AG10803 (cell line): ENCODE measurements at regions not wholly inside any gene's neighbourhood (a gene's known extent, or its start where the extent isn't known, plus 50 kb on each side); places are given as distances from the start of the nearest gene placed in this dataset.

Source experiments
- DNase-seq: peaks from one replicate; pipeline ENCODE4 v3.0.0; 2010; ENCODE audit warnings: low read depth
- H3K4me3 ChIP-seq: 2 replicates; pipeline ENCODE4 v1.5.1; 2011; ENCODE audit warnings: mild to moderate bottlenecking, low read length, control low read depth
- TF ChIP-seq, protein P1 (sequence below): conservative IDR thresholded peaks from 2 replicates; pipeline ENCODE4 v1.5.1; 2011; ENCODE audit warnings: mild to moderate bottlenecking, low read length, control low read depth, inconsistent platforms

DNA sequence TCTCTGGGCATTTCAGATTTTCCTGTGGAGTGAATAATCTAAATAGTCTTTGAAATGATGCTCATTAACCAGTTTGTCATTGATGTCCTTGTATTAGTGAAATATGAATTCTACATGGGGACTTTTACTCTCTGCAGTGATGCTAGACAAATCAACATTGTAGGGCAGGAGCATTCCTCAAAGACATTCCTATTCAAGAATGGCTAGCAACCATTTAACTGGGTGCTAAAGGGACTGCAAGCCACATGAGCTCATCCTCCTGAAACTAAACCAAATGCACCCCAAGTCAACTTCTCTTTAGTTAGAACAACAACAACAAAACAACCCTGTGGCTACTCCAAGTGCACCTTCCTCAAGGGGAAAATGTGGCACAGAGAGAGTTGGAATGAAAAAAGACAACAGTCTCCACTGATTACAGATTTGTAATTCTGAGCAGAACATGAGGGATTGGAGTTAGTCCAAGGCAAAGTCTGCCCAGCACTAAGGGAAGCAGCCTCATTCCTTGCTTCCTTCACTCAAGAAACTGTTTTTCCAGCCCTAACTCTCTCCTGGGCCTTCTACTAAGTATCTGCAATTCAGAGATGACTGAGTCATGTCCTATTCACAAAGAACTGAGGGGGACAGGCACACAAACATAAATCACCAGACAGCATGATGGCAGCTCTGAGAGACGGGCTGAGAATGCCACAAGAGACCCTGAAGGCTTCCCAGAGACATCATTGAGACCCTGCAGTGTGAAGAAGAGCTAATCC is 82.0 kb upstream of the WWC1 start:
- TF ChIP-seq, protein P1, sequence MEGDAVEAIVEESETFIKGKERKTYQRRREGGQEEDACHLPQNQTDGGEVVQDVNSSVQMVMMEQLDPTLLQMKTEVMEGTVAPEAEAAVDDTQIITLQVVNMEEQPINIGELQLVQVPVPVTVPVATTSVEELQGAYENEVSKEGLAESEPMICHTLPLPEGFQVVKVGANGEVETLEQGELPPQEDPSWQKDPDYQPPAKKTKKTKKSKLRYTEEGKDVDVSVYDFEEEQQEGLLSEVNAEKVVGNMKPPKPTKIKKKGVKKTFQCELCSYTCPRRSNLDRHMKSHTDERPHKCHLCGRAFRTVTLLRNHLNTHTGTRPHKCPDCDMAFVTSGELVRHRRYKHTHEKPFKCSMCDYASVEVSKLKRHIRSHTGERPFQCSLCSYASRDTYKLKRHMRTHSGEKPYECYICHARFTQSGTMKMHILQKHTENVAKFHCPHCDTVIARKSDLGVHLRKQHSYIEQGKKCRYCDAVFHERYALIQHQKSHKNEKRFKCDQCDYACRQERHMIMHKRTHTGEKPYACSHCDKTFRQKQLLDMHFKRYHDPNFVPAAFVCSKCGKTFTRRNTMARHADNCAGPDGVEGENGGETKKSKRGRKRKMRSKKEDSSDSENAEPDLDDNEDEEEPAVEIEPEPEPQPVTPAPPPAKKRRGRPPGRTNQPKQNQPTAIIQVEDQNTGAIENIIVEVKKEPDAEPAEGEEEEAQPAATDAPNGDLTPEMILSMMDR = no peak
- peak; percentile 42 for DNase-seq
- no peak overlapping the region for H3K4me3 ChIP-seq

DNA sequence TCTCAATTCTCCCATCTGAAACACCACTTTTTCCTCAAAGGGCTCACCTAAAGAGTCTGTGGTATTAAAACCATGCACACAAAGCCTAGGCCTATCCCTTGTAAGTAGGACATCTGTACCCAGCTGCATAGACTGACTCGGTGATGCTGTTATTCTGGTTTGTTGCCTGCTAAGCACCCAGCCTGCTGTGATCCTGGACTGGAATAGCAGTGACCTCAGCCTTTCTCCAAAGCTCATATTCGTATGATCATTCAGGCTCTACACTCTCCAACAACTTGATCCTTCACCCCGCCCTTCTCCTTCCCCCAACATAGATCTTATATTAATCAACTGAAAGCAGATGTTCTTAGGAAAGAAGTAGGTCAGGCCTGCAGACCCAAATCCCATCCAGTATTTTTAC is 81.4 kb upstream of the WWC1 start:
- TF ChIP-seq, protein P1 = no peak
- DNase-seq = peak; percentile 31
- no peak overlapping the region for H3K4me3 ChIP-seq

DNA sequence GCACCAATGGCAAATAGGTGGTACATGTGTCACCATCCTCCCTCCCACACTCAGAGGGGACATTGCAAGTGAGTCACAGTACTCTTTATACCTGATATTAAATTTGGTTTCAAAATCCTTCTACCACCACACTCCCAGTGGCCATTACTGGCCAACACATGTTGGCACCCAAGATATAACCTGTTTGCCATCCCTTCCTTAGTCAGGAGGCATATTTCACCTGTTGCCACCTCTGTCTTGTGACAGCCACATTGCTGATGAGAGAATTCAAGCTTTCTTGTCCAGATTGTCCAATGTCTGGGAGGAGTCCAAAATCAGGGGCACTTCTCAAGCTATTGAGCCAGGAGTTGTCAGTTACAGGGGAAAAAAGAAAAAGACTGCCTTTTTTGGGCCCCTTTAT is 80.2 kb upstream of the WWC1 start:
- no peak overlapping the region for H3K4me3 ChIP-seq
- DNase-seq = no peak
- TF ChIP-seq, protein P1 = no peak

DNA sequence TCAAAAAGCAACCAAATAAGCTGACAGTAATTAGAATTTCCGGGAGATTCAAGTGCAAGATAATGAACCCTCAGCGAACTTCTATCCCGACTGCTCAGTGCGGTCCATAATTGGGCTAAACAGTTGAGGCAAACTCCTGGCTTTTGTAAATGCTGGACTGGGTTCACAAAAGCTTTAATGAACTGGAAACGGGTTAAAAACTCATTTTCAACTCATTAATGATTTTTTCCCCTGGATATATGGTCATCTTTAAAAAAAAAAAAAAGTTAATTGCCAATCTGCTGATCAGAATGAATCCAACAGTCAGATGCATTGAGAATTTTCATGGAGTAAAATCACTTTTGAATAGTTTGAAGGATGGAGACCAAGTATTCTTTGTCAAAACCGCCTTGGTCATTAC is 79.5 kb upstream of the WWC1 start:
- DNase-seq = no peak
- TF ChIP-seq, protein P1 = no peak
- H3K4me3 ChIP-seq = no peak overlapping the region

DNA sequence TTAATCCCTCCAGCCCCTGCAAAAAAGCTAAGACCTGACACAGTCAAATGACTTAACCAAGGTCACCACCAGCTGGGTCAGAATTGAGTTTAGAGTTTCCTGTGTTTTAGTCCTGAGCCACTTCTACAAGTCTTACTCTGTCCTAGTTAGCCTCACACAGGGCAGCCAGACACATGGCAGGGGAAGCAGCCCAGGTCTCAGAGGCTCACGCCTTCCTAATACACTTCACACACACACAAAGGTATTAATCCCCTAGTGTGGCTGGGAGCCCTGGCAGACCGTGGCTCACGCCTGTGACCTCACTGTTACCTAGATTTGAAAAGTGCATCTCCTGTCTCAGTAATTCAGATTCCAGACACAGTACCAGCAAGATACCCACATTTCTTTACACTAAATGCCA is 77.4 kb upstream of the WWC1 start:
- TF ChIP-seq, protein P1 = no peak
- no peak overlapping the region for H3K4me3 ChIP-seq
- no peak for DNase-seq

DNA sequence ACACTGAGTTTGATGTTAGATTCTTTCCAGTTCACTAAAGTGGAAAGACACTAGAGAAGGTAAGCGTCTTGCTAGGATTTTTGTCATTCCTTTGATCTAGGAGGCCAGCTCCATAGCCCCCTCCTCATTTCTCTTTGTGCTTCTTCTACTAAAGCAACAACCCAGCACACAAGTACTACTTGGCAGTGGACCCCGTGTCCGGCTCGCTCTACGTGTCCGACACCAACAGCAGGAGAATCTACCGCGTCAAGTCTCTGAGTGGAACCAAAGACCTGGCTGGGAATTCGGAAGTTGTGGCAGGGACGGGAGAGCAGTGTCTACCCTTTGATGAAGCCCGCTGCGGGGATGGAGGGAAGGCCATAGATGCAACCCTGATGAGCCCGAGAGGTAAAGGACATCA is 76.6 kb upstream of the WWC1 start:
- no peak overlapping the region for H3K4me3 ChIP-seq
- TF ChIP-seq, protein P1 = no peak
- no peak for DNase-seq

DNA sequence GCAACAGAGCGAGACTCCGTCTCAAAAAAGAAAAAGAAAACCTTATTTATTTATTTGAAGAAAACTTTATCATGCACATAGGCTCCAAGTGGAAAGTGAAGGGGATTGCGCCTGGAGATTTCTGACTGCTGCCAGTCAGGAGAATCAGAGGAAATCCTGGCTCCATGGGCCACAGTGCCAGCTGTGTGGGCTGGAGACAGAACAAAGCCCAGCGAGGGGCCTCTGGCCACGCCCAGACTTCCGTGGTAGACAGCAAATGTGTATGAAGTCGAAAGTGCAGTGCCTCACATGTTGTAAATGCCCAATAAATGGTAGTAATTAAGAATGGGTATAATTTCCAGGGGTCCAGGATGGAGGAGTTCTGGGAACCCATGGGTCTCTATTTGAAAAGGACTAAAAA is 75.8 kb upstream of the WWC1 start:
- no peak overlapping the region for H3K4me3 ChIP-seq
- DNase-seq = no peak
- TF ChIP-seq, protein P1 = no peak
